ENCODE measurements at regions not wholly inside any gene's neighbourhood (a gene's known extent, or its start where the extent isn't known, plus 50 kb on each side); places are given as distances from the start of the nearest gene placed in this dataset.

DNA sequence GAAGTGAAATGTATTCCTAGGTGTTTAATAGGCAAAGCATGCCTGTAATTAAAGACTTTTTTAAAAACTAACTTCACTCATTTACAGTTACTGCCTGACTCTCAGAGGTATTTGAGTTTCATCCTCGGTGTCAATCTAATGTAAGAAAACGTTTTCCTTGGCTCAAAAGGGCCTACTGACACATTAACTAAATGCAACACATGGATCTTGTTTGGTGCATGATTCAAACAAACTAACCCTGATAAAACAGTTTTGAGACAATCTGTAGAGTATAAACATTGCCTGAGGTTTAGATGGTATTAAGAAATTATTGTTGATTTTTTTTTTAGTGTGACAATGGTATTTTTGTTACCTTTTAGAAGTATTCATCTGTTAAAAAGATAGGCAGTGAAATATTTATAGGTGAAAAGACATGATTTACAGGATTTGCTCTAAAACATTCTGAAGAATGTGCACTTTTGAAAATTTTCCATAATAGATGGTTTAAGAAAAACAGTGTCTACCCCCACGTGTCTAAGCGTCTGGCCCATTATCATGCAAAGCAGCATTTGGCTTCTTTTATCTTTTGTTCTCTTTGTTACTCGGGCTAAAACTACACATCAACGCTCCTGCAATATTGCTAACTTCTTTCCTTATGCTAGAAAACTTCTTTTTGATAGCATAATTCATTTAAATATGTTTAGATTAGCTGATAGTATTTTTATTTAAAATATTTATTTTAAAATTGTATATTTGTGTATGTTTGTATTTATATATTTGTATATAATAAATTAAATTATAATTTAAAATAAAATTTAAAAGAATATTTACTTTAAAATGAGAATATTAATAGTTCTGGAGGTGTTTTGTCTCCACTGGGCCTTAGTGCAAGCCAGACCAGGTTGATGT is 160.2 kb upstream of the NDUFV2 start:
- ATAC-seq, result no peak
- TF ChIP-seq, protein P1, sequence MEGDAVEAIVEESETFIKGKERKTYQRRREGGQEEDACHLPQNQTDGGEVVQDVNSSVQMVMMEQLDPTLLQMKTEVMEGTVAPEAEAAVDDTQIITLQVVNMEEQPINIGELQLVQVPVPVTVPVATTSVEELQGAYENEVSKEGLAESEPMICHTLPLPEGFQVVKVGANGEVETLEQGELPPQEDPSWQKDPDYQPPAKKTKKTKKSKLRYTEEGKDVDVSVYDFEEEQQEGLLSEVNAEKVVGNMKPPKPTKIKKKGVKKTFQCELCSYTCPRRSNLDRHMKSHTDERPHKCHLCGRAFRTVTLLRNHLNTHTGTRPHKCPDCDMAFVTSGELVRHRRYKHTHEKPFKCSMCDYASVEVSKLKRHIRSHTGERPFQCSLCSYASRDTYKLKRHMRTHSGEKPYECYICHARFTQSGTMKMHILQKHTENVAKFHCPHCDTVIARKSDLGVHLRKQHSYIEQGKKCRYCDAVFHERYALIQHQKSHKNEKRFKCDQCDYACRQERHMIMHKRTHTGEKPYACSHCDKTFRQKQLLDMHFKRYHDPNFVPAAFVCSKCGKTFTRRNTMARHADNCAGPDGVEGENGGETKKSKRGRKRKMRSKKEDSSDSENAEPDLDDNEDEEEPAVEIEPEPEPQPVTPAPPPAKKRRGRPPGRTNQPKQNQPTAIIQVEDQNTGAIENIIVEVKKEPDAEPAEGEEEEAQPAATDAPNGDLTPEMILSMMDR (IDR thresholded peaks at IDR 0.05), result no peak
- Histone ChIP-seq H3K27ac (no peak overlapping the region), H3K36me3 (no peaks in the 10 kb centered on the region), H3K27me3 (no peaks in the 10 kb centered on the region), H3K9me3 (no peaks in the 10 kb centered on the region), H3K4me1 (no peaks in the 10 kb centered on the region), H3K4me3 (no peak overlapping the region)
- no peak for DNase-seq
- intact Hi-C loops (cut with DNase I), result no loop called here

DNA sequence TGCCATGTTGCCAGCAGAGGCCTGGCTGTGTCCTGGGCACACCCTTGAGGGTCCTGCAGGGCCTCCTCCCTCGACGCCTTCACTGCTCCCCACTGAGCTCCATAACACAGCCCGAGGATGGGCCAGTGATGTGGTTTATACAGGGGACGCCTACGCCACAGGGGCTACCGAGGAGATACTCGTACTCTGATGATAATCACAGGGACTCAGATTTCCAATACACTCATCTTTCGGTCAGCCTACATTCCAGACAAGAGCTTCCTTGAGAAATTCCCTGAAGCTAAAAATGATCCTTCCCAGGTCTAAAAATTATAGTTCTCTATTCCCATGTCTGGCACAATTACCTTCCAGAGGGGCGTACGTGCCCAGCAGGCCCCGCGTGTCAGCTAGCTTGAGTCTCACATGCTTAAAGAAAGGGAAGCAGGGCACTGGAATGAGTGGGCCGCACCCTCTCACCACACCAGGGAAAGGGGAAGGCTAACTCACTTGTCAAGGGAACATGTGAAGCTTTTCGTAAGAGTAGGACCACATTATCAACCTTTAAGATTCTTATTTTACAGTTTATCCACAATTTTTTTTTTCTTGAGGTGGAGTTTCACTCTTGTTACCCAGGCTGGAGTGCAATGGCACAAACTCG is 159.5 kb upstream of the NDUFV2 start:
- ATAC-seq (peak; percentile 91), DNase-seq (peak; percentile 75)
- H3K9me3 ChIP-seq, result no peaks in the 10 kb centered on the region
- intact Hi-C loops (cut with DNase I), result no loop called here
- no peaks in the 10 kb centered on the region for H3K4me1 ChIP-seq
- H3K27me3 ChIP-seq, result no peaks in the 10 kb centered on the region
- no peaks in the 10 kb centered on the region for H3K36me3 ChIP-seq
- H3K27ac ChIP-seq, result no peak overlapping the region
- no peak overlapping the region for H3K4me3 ChIP-seq
- TF ChIP-seq, protein P1 (IDR thresholded peaks at IDR 0.05), result no peak

DNA sequence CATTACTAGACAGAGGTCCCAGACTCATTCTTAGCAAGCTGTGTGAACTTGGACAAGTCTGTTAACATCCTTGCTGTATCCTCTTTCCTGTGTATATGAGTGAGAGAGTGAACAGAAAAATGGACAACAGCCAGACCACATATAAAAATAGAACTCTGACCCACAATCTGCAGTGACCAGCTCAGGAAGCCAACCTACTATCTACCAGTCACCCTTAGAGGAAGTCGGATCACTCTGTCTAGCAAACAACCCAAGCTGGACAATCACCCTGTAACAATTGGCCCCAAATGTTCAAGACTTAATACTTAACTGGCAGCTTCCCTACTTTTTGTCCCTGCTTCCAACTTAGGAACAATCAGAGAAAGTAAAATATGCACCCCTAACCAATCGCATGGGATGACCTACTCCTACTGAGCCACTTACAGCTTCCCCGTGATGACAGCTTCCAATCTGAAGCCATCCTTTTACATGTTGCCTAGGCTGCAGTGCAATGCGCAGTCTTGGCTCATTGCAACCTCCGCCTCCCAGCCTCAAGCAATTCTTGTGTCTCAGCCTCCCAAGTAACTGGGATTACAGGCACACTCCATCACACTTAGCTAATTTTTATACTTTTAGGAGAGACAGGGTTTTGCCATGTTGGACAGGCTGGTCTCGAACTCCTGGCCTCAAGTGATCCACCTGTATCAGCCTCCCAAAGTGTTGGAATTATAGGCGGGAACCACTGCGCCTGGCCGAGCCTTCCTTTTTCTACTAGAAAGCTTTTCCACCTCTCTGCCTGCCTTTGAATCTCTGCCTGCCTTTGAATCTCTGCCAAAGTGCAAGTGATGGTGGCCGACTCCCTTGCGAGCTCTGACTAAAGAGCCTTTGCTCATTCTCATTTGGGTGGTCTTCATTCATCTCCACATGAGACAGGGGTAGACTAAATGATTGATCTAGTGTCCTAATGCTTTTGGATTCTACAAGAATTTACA is 158.3 kb upstream of the NDUFV2 start:
- no peaks in the 10 kb centered on the region for H3K4me1 ChIP-seq
- intact Hi-C loops (cut with DNase I), result no loop called here
- ATAC-seq (peak; percentile 83), DNase-seq (no peak)
- no peak overlapping the region for H3K27ac ChIP-seq
- TF ChIP-seq, protein P1 (IDR thresholded peaks at IDR 0.05), result no peak
- no peaks in the 10 kb centered on the region for H3K9me3 ChIP-seq
- no peaks in the 10 kb centered on the region for H3K27me3 ChIP-seq
- no peaks in the 10 kb centered on the region for H3K36me3 ChIP-seq
- H3K4me3 ChIP-seq, result no peak overlapping the region

DNA sequence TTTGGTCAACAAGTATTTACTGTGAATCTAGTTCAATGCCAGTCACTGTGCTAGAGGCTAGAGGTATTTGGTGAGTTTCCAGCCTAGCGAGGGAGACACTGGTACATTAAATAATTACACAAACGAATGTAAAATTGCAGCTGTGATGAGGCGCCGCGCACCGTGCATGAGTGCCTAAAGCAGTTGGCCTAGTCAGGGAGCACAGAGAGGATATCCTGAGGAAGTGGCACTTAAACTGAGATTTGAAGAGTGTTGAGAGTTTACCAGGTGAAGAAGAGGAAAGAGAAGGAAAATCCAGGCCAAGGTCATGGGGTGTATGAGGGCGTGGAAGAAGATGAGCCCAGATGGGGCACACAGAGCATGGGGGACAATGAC is 157.6 kb upstream of the NDUFV2 start:
- no peak overlapping the region for H3K27ac ChIP-seq
- no peaks in the 10 kb centered on the region for H3K4me1 ChIP-seq
- intact Hi-C loops (cut with DNase I), result no loop called here
- DNase-seq (no peak), ATAC-seq (no peak)
- TF ChIP-seq, protein P1 (IDR thresholded peaks at IDR 0.05), result no peak
- H3K27me3 ChIP-seq, result no peaks in the 10 kb centered on the region
- no peaks in the 10 kb centered on the region for H3K9me3 ChIP-seq
- H3K4me3 ChIP-seq, result no peak overlapping the region
- H3K36me3 ChIP-seq, result no peaks in the 10 kb centered on the region

DNA sequence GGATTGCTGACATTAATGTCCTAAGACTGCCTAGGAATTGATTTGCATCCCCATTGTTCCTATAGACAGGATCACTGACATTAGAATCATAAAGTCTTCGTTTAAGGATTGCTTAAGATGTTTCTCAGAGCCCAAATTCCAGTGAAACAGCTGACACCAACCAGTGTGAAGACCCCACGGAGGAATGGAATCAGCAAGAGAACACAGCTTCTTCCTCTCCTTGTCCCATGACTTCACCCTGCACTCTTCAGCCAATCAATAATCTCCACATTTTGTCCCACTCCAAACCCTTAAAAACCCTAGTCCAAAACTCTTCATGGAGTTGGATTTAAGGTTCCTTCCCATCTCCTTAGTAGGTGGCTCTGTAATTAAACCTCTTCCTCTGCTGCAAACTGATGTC is 157.0 kb upstream of the NDUFV2 start:
- H3K4me1 ChIP-seq, result no peaks in the 10 kb centered on the region
- no peaks in the 10 kb centered on the region for H3K36me3 ChIP-seq
- H3K27ac ChIP-seq, result no peak overlapping the region
- H3K9me3 ChIP-seq, result no peaks in the 10 kb centered on the region
- no peak for DNase-seq
- intact Hi-C loops (cut with DNase I), result no loop called here
- no peak overlapping the region for H3K4me3 ChIP-seq
- no peaks in the 10 kb centered on the region for H3K27me3 ChIP-seq
- ATAC-seq, result no peak
- TF ChIP-seq, protein P1 (IDR thresholded peaks at IDR 0.05), result no peak

All from upper lobe of right lung (tissue), 1 donor.